Urothelium cell line (cell line): ENCODE measurements at regions not wholly inside any gene's neighbourhood (a gene's known extent, or its start where the extent isn't known, plus 50 kb on each side); places are given as distances from the start of the nearest gene placed in this dataset.
A peak's percentile ranks its signal among the peaks of the same experiment; 100 is the strongest.

Source experiments
- DNase-seq: peaks from one replicate; pipeline ENCODE4 v3.0.0; 2011; ENCODE audit warnings: low spot score, mixed read lengths
- FAIRE-seq: peaks from 2 replicates; lab custom pipeline; 2011; peaks lifted over from hg19 to GRCh38; lab: Jason Lieb, UNC

DNA sequence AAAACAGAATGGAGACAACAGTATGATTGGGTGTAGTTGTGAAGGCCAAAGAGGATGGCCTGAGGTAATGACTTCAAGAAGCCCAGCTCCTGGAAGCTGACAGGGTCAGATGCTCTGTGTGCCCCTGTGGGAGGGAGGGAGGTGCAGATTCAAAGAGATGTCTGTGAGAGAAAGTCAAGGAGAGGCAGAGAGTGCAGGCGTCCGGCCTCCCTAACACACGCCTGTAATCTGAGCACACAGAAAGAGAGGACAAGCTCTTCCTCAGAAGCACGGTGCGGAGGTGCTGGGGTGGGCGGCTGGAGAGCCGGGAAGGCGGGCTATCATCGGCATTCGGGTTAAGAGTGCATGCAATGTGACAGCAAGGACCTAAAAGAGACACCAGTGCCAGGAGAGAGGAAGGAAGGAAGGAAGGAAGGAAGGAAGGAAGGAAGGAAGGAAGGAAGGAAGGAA, 238.2 kb upstream of the HES1 start:
- FAIRE-seq = no peak
- DNase-seq = no peak

DNA sequence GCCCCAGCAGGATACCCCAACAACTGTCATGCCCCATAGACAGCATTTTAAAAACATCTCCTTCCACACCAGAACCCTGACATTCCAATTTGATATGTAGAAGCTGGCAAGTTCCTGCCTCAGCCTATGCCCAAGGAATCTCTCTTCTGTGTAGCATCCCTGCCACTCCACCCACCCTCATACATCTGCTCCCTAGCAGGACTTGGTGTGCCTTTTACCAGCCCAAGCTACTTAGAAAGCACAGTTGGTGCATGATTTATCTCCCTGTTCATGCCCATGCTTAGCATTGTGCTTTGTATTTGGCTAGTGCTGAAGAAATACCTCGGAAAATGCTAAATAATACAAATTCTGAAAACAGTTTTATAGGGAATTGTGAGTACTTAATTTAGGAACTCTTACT, 236.9 kb upstream of the HES1 start:
- DNase-seq (no peak), FAIRE-seq (no peak)

DNA sequence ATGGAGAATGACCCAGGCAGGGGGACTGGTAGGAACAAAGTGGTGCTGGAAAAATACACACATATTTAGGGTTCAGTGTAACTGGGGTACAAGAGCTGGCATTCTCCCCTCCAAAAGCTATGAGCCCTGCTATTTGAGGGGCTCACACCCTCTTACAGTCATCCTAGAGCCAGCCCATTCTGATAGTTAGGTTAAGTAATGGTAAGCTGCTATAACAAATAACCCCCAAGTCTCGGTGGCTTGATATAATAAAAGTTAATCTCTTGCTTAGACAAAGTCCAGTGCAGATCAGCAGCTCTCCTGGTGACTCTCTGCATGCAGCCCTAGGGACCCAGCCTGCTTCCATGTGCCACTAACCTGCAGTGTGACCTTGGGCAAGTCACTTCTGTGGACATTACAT, 234.9 kb upstream of the HES1 start:
- FAIRE-seq (no peak), DNase-seq (no peak)

DNA sequence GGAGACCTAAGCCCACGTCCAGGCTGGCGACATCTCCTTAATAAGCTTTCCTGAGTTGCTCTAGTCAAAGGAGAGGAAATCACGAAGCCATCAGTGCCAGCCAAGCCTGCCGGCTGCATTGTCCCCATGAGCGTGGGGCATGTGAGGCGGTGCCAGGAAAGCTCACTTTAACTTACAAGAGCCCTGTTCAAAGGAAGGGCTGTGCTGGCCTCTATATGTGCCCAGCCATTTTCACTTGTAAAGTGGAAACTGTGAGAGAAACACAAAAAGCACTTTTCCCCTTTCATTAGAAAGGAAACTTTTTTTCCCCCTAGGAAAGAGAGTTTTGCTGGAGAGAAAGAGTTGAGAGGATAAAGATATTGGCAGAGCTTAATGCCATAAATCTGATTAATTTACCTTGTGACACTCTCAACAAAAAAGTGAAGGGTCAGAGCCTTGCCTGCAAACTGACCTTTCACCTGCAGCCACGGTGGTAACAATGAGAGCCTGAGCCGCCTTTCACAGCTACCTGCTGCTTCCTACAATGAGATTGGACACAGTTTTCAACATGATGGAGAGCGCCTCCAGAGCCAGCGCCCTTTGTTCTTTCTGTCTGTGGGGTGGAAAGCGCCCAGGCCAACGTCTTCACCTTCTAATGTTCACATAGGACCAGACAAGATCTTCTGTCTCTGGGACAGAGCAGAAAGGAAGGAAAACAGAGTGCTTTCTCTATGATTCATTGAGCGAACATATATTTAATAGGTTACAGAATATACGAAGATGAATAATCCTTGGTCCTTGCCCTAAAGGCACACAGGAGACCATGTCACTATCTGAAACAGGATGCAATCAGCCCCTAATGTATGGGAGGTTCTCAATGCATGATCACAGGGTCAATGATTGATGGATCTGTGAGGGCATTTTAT, 233.1 kb upstream of the HES1 start:
- FAIRE-seq (no peak), DNase-seq (no peak)

DNA sequence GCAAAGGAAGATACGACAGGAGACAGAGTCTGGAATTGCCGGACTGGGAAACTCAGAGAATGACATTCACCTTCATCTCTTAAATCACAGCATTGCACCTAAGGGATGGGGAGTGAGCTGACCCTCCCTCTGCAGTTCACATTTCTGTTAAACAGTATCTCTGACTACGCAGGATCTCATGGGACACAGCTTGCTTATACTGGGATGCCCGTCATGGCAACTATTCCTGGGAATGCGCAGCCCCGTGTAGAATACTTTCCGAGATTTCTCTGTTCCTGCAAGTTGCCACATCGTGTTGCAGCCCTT, 232.5 kb upstream of the HES1 start:
- no peak for FAIRE-seq
- DNase-seq = no peak

DNA sequence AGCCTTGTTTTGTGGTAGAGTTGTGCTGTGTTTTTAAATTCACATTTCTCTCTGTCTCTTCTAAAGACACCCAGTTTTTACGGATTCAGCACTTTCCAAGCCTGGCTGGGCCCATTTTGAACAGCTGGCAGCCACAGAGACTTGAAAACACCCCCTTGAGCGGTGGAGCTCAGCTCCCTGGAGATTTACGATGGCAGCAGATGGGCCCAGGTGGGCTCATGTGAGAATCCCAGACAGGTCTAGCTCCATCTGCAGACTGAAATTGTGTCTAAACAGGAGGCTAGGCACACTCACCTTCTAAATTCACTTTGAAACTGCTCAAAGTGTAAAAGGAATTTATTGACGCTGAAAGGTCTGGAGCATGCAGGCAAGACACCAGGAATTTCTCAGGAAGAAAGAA, 232.0 kb upstream of the HES1 start:
- DNase-seq (no peak), FAIRE-seq (no peak)

GRCh38 chr3:193905541-193906396, 230.2 kb upstream of the HES1 start:
- no peak for FAIRE-seq
- DNase-seq = peak; percentile 23

DNA sequence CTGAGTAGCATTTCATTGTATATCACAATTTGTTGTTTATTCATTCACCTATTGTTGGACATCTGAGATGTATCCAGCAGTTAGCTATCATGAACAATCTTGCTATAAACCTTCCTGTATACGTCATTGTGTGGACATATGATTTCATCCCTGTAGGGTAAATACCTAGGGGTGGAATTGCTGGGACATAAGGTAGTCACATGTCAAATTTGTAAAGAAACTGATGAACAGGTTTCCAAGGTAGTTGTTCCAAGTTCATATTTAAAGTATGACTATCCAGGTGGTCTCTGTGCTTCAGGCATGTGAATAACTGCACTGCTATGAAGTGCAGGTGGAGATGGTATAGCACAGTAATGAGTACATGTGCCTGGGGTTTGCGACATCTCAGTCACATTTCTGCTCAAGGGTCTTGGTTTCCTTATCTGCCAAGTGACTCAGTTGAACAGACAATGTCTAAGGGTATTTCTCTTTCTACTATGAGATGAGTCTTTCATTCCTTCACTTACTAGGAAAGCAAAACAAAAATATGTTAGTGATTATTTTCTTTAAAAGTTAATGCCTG, 229.0 kb upstream of the HES1 start:
- FAIRE-seq (no peak), DNase-seq (no peak)

DNA sequence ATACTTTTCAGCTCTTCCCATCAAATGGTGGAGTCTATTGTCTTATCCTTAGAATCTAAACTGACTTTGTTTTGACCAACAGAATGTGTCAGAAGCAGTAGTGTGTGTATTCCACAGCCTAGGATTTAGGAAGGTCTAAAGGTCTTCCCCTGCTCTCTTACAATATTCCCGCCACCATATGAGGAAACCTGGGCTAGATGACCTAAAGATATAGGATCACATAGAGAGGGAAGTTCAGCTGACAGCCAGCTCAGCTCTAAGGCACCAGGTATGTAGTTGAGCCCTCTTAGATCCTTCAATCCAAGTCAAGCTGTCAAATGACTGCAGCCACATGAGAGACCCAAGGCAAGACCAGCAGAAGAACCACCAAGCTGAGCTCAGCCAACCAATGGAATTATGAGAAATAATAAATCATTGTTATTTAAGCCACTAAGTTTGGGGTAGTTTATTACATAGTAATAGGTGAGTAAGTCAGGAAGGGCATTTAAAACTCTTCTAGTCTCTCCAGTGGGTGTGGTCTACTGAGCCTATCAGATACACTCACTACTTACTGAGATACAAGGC, 227.7 kb upstream of the HES1 start:
- FAIRE-seq (no peak), DNase-seq (no peak)

- no peak for FAIRE-seq
- DNase-seq = no peak
Measured at GRCh38 chr3:193909387-193909786, 226.6 kb upstream of the HES1 start.

DNA sequence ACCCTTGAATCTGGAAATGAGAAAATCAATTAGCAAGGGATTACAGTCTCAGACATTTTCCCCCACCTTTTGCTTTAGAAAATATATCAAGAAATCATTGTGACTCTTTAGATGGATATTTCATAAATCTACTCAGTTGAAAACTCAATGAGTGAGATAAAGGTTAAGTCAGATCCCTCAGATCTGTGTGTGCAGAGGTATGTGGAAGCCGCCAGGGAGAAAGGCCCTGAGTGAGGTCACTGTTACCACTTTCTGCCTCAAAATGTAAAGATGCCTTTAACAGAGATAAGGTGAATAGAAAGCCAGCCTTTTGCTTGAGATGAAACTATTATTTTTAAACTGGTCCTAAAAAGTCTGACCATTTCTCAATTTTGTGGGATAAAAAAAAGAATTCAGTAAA, 225.6 kb upstream of the HES1 start:
- FAIRE-seq = no peak
- DNase-seq = no peak

DNA sequence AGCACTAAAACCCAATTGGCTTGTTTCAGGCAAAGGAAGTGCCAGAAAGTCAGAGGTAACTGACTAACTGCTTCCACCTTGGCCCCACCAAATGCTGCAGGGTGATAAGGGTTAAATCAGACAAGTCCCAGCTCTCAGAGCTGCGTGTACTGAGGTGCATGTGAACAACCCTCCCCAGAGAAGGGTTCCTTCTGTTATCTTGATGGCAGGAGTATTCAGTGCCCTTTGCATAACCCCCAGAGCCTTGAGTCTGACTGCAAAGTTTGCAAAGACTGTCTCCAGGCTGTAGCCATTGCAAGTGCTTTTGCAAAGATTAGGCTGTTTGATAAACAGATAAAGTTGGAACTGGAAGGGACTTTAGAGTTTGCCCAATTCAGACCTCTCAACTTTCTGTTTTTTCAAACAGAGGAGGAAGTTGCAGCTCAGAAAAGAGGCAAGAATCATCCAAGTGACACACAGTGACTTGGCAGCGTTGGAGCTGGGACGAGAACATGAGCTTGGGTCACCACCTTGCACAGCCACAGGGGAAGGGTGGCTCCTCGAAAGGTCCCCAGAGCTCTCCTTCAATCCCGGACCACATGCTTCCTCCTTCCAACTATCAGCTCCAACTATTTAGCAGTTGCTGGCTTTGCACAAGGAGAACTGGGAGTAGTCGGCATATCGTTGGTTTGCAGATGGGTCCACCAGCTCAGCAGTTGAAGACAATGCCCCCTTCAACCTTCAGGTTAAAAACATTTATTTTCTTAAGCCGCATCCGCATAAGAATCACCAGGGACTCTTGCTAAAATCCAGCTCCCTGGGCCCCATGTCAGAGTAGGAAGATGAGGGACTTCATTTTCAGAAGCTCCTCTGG, 224.8 kb upstream of the HES1 start:
- no peak for DNase-seq
- FAIRE-seq = no peak

GRCh38 chr3:193911784-193912340, 224.1 kb upstream of the HES1 start:
- no peak for FAIRE-seq
- DNase-seq = no peak

GRCh38 chr3:193912621-193913178, 223.2 kb upstream of the HES1 start:
- FAIRE-seq = no peak

DNA sequence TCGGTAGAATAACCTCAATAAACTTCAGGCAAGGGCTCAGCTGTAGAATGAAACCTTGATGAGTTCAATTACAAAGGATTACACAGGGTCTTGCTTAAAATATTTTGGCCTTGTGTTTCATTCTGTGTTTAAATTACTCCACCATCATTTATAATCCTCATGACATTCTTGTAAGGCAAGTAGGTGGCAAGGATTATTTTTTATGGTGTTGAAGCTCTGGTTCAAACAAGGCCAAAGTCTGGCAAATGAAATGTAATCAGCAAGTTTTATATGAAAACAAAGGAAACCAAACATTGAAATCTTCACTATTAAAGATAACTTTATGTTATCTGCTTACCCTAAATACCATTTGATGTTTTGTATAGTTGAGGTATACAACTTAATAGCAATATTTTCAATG, 221.3 kb upstream of the HES1 start:
- DNase-seq (no peak), FAIRE-seq (no peak)

More at GRCh38 chr3:193912621-193913178, 223.2 kb upstream of the HES1 start:
- no peak for DNase-seq

DNA sequence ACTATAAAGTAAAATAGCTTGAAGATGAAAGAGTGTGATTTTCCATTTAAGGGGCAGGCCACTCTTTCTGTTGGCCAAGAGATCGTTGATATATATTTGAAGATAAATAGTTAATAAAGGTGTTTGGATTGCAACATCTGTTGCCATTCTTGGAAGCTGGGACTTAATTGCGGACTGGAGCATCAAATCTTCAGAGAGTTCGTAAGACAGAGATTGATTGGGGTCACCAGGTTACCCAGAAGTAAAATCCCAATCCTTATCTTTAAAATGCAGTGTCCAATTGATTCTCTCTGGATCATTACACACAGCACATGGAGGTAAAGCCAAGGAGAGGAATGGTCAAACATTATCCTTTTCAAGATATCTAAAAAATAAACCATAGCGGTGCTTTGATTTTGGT, 220.8 kb upstream of the HES1 start:
- DNase-seq = no peak
- FAIRE-seq = no peak

- no peak for DNase-seq
- FAIRE-seq = no peak
Measured at GRCh38 chr3:193915613-193916012, 220.3 kb upstream of the HES1 start.

DNA sequence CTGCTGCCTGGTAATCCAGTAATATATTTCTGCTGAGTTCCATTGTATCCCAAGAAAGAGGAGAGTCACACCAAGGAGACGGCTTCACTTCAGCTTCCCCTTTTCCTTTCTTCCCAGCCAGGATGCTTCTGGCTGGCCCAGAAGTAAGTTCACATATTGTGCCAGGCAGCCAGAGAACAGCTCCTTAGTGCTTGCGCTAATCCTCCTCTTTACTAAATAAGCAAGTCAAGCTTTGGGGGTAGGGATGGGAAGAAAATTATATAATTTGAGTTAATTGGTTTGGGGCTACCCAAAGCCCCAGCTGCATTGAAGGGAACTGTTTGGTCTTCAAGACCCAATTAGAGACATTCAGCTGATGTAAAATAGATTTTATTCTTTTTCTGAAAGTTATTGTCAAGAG, 218.8 kb upstream of the HES1 start:
- DNase-seq (no peak), FAIRE-seq (no peak)

- no peak for FAIRE-seq
- DNase-seq = no peak
Measured at GRCh38 chr3:193921465-193921864, 214.5 kb upstream of the HES1 start.
